ENCODE measurements at regions not wholly inside any gene's neighbourhood (a gene's known extent, or its start where the extent isn't known, plus 50 kb on each side); places are given as distances from the start of the nearest gene placed in this dataset.

DNA sequence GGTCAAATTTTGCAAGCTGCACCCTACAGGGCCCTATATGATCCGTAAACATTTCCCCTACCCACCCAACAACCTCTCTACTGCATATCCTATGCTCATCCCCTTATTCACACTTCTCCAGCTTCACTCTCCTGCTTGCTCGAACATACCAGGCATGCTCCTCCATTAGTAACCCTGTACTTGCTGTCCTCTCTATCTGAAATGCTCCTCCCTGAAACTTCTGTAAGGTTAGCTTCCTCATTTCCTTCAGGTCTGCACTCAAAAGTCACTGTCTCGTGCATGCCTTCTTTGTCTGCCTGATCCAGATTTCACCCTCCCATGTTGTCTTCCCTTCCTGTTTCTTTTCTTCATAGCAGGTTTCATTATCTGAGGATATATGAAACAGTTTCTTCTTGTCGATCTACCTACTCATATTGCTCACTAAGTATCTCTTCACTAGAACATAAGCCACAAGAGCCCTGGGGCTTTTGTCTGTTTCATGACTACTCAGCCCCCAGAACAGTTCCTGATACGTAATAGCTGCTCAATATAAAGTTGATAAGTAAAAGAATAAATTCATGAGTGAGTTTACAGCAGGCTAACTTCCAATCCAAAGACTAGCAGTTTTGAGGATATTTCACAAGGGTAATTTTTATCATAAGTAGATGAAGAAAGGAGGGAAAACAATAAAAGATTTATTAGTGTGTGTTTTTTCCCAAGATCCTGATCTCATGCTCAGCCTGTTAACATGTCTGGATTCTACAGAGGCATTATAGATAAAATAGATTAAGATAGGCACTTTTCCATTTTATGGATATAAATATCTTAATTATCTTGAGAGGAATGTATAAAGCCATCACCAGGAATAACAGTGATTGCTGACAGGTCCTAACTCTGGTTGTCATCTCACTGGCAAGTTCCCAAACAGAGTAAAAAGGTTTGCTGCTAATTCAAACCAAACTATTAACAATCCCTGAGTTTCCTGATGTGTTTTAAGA, 392.5 kb upstream of the ESRRG start:
- no peak overlapping the region for H2AFZ ChIP-seq (ENCODE audit: low read depth, low read length)
- CTCF ChIA-PET (ENCODE audit: low intra/inter-chr PET ratio), result no interaction called here

More for the DNA sequence above, 392.5 kb upstream of the ESRRG start:
- H3K9me3 ChIP-seq (replicated peaks; ENCODE audit: control insufficient read depth, insufficient read depth, low read depth, low read length), result no peaks in the 10 kb centered on the region; the same call in 1 of the 2 replicates
- FAIRE-seq (no peak), DNase-seq (ENCODE audit: extremely low read depth in 1 of 4, low spot score in 3 of 4) (no peak), ATAC-seq (no peak)
- H3K4me1 ChIP-seq (replicated peaks in 1 of 2; ENCODE audit: control insufficient read depth in 2 of 2, insufficient read depth in 2 of 2, low read length in 2 of 2), result no peaks in the 10 kb centered on the region
- H3K9ac ChIP-seq (ENCODE audit: insufficient read depth in 1 of 2, low read depth in 2 of 2, low read length in 2 of 2), result no peak overlapping the region
- H3K4me3 ChIP-seq, result no peak overlapping the region
- BruUV-seq (replicated peaks), result no TSS peak
- H3K36me3 ChIP-seq (ENCODE audit: control insufficient read depth, insufficient read depth, low read length), result no peaks in the 10 kb centered on the region
- no peaks in the 10 kb centered on the region for H4K20me1 ChIP-seq (replicated peaks; ENCODE audit: control insufficient read depth, insufficient read depth, low read length)
- H3K79me2 ChIP-seq (ENCODE audit: control insufficient read depth, insufficient read depth, low read length), result no peaks in the 10 kb centered on the region
- 2% methylated on average over 5 of the region's 5 CpGs for WGBS (ENCODE audit: insufficient coverage, low coverage, missing lambda C conversion rate)
- H3K27me3 ChIP-seq (ENCODE audit: control insufficient read depth in 2 of 2, insufficient read depth in 2 of 2, low read length in 2 of 2), result no peaks in the 10 kb centered on the region
- no peak for TF ChIP-seq ARHGAP35 (IDR thresholded peaks at IDR 0.05; ENCODE audit: partially characterized antibody)
- no peak for TF ChIP-seq SNIP1 (IDR thresholded peaks at IDR 0.05; ENCODE audit: low read depth)
- TF ChIP-seq ZSCAN29 (IDR thresholded peaks at IDR 0.05), result no peak
- no peak for TF ChIP-seq KDM4B (IDR thresholded peaks at IDR 0.05; ENCODE audit: borderline replicate concordance in 2 of 2, low read depth in 1 of 2)
- TF ChIP-seq CTBP1 (IDR thresholded peaks at IDR 0.05; ENCODE audit: borderline replicate concordance), result no peak
- TF ChIP-seq, protein P1, sequence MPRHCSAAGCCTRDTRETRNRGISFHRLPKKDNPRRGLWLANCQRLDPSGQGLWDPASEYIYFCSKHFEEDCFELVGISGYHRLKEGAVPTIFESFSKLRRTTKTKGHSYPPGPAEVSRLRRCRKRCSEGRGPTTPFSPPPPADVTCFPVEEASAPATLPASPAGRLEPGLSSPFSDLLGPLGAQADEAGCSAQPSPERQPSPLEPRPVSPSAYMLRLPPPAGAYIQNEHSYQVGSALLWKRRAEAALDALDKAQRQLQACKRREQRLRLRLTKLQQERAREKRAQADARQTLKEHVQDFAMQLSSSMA (CRISPR knock-in tag; IDR thresholded peaks at IDR 0.05), result no peak
- TF ChIP-seq CXXC5 (CRISPR knock-in tag; IDR thresholded peaks at IDR 0.05), result no peak
- no peak for TF ChIP-seq NFATC3 (IDR thresholded peaks at IDR 0.05)
- no peak for TF ChIP-seq PURB (CRISPR knock-in tag; IDR thresholded peaks at IDR 0.05; ENCODE audit: low read depth)
- TF ChIP-seq RBM34 (IDR thresholded peaks at IDR 0.05; ENCODE audit: borderline replicate concordance, insufficient read depth, low read length), result no peak
- no peak for TF ChIP-seq MEF2A (IDR thresholded peaks at IDR 0.05; ENCODE audit: control insufficient read depth, low read depth, low read length)
- TF ChIP-seq RBM15 (IDR thresholded peaks at IDR 0.05; ENCODE audit: insufficient read depth, low read length), result no peak
- in situ Hi-C loops (cut with MboI) (no loop called here), intact Hi-C loops (cut with micrococcal nuclease) (no loop called here)
- POLR2A ChIA-PET, result no interaction called here
- no peak overlapping the region for H3K4me2 ChIP-seq (ENCODE audit: insufficient read depth, low read length)
- no peaks in the 10 kb centered on the region for H3K9me1 ChIP-seq (ENCODE audit: control insufficient read depth, insufficient read depth, low read length)
- no peak overlapping the region for H3K27ac ChIP-seq (ENCODE audit: extremely low read depth, low read depth, low read length)
